SK-N-SH treated with all-trans-retinoic acid at 6 μM for 48 hours (cell line): ENCODE measurements at regions not wholly inside any gene's neighbourhood (a gene's known extent, or its start where the extent isn't known, plus 50 kb on each side); places are given as distances from the start of the nearest gene placed in this dataset.

Experiments used
- ATAC-seq: fragments of 200-7000 bp; cut with Tn5 transposase; 3 replicates; pipeline ENCODE4 v1.9.1; 2020; ENCODE audit warnings: mild to moderate bottlenecking, moderate library complexity
- ARNTL ChIP-seq: fragments of 450-650 bp; formaldehyde crosslinking; IDR thresholded peaks from 2 replicates; pipeline ENCODE4 v1.5.0; 2020; ENCODE audit warnings: low read depth, mild to moderate bottlenecking, moderate library complexity, borderline replicate concordance
- BACH2 ChIP-seq: fragments of 250-450 bp; sonication (Bioruptor Pico); IDR thresholded peaks from 2 replicates; pipeline ENCODE4 v1.9.0; 2021; ENCODE audit warnings: mild to moderate bottlenecking, borderline replicate concordance
- CSDC2 ChIP-seq: fragments of 250-450 bp; sonication (Bioruptor Pico); IDR thresholded peaks from 2 replicates; pipeline ENCODE4 v1.5.0; 2020; ENCODE audit warnings: mild to moderate bottlenecking, moderate library complexity
- ESRRG ChIP-seq: fragments of 250-450 bp; sonication (Bioruptor Pico); IDR thresholded peaks from 2 replicates; pipeline ENCODE4 v1.6.1; 2021; ENCODE audit warnings: mild to moderate bottlenecking
- GLIS3 ChIP-seq: fragments of 250-450 bp; sonication (Bioruptor Pico); IDR thresholded peaks from 2 replicates; pipeline ENCODE4 v1.5.0; 2020; ENCODE audit warnings: mild to moderate bottlenecking, moderate library complexity
- ISL1 ChIP-seq: fragments of 250-450 bp; sonication (Bioruptor Pico); IDR thresholded peaks from 2 replicates; pipeline ENCODE4 v2.1.2; 2022; ENCODE audit warnings: mild to moderate bottlenecking, moderate library complexity
- OSR1 ChIP-seq: fragments of 250-450 bp; sonication (Bioruptor Pico); IDR thresholded peaks from 2 replicates; pipeline ENCODE4 v1.8.0; 2022; ENCODE audit warnings: moderate library complexity, mild to moderate bottlenecking, inconsistent platforms
- PPARA ChIP-seq: fragments of 250-450 bp; sonication (Bioruptor Pico); IDR thresholded peaks from 2 replicates; pipeline ENCODE4 v1.5.0; 2020; ENCODE audit warnings: mild to moderate bottlenecking, borderline replicate concordance
- RARB ChIP-seq: fragments of 250-450 bp; sonication (Bioruptor Pico); IDR thresholded peaks from 2 replicates; pipeline ENCODE4 v1.8.0; 2021; ENCODE audit warnings: mild to moderate bottlenecking, moderate library complexity
- SNAI2 ChIP-seq: fragments of 250-450 bp; sonication (Bioruptor Pico); IDR thresholded peaks from 2 replicates; pipeline ENCODE4 v1.5.0; 2020; ENCODE audit warnings: mild to moderate bottlenecking, moderate library complexity
- TCF4 ChIP-seq: fragments of 250-450 bp; sonication (Bioruptor Pico); IDR thresholded peaks from 2 replicates; pipeline ENCODE4 v1.8.0; 2021; ENCODE audit warnings: mild to moderate bottlenecking, moderate library complexity, borderline replicate concordance
- TOX ChIP-seq: fragments of 250-450 bp; sonication (Bioruptor Pico); IDR thresholded peaks from 2 replicates; pipeline ENCODE4 v1.8.0; 2021; ENCODE audit warnings: mild to moderate bottlenecking, moderate library complexity, borderline replicate concordance
- ZC3H10 ChIP-seq: fragments of 250-450 bp; sonication (Bioruptor Pico); IDR thresholded peaks from 2 replicates; pipeline ENCODE4 v1.5.1; 2021; ENCODE audit warnings: mild to moderate bottlenecking, moderate library complexity
- ZFP3 ChIP-seq: fragments of 250-450 bp; sonication (Bioruptor Pico); IDR thresholded peaks from 2 replicates; pipeline ENCODE4 v1.5.0; 2020; ENCODE audit warnings: mild to moderate bottlenecking, moderate library complexity
- ZFP30 ChIP-seq: fragments of 450-650 bp; formaldehyde crosslinking; IDR thresholded peaks from 2 replicates; pipeline ENCODE4 v1.5.0; 2022; ENCODE audit warnings: mild to moderate bottlenecking, moderate library complexity
- ZNF8 ChIP-seq: fragments of 450-650 bp; formaldehyde crosslinking; IDR thresholded peaks from 2 replicates; pipeline ENCODE4 v1.5.0; 2020; ENCODE audit warnings: mild to moderate bottlenecking, moderate library complexity
- TF ChIP-seq, protein P1 (sequence below): fragments of 250-450 bp; sonication (Bioruptor Pico); IDR thresholded peaks from 2 replicates; pipeline ENCODE4 v1.5.0; 2020; ENCODE audit warnings: mild to moderate bottlenecking, moderate library complexity
- TF ChIP-seq, protein P2 (sequence below): fragments of 250-450 bp; sonication (Bioruptor Pico); IDR thresholded peaks from 2 replicates; pipeline ENCODE4 v1.8.0; 2021; ENCODE audit warnings: low read depth, mild to moderate bottlenecking, moderate library complexity, borderline replicate concordance
- TF ChIP-seq, protein P3 (sequence below): fragments of 250-450 bp; sonication (Bioruptor Pico); IDR thresholded peaks from 2 replicates; pipeline ENCODE4 v1.8.0; 2020; ENCODE audit warnings: mild to moderate bottlenecking, moderate library complexity, borderline replicate concordance
- TF ChIP-seq, protein P4 (sequence below): fragments of 250-450 bp; sonication (Bioruptor Pico); IDR thresholded peaks from 2 replicates; pipeline ENCODE4 v1.5.1; 2021; ENCODE audit warnings: mild to moderate bottlenecking, moderate library complexity

DNA sequence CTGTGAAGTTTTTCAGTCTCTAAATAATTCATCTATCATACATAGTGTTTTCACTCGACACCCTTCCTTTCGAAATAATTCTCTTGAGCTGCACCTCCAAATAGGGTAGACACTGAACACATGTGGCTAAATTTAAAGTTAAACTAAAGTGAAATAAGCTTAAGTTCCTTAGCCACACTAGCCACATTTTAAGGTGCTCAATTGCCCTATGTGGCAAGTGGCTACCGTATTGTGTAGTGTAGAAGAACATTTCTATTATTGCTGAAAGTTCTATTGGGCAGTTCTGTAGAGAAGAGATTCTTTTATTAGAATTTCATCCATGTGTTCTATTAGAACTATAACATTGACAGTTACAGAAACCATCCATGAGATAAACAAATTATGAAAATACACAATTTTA lies 107.0 kb upstream of the CTSO start (continued):
- TF ChIP-seq, protein P1, sequence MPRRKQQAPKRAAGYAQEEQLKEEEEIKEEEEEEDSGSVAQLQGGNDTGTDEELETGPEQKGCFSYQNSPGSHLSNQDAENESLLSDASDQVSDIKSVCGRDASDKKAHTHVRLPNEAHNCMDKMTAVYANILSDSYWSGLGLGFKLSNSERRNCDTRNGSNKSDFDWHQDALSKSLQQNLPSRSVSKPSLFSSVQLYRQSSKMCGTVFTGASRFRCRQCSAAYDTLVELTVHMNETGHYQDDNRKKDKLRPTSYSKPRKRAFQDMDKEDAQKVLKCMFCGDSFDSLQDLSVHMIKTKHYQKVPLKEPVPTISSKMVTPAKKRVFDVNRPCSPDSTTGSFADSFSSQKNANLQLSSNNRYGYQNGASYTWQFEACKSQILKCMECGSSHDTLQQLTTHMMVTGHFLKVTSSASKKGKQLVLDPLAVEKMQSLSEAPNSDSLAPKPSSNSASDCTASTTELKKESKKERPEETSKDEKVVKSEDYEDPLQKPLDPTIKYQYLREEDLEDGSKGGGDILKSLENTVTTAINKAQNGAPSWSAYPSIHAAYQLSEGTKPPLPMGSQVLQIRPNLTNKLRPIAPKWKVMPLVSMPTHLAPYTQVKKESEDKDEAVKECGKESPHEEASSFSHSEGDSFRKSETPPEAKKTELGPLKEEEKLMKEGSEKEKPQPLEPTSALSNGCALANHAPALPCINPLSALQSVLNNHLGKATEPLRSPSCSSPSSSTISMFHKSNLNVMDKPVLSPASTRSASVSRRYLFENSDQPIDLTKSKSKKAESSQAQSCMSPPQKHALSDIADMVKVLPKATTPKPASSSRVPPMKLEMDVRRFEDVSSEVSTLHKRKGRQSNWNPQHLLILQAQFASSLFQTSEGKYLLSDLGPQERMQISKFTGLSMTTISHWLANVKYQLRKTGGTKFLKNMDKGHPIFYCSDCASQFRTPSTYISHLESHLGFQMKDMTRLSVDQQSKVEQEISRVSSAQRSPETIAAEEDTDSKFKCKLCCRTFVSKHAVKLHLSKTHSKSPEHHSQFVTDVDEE (CRISPR knock-in tag) = no peak
- TF ChIP-seq ZFP30 (CRISPR knock-in tag) = no peak

DNA sequence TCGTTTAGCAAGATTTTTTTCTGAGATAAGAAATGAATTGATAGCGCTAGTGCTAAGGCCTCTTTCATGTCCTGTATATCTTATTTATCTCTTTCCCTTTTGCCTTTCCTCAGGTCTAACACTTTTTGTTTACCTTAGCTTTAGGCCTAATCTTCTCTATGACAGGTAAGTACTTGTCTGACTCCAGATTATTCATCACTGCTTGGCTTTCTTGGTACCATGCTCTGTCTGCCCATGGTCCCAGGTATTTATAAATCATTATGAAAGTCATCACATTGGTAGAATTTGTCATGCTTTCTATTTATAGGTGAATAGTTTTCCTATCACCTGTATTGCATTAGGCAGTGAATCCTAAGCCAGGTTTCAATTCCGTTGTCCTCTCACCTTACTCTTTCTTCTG lies 99.5 kb upstream of the CTSO start:
- no peak for ATAC-seq
- TF ChIP-seq ARNTL (CRISPR knock-in tag) = no peak
- TF ChIP-seq TOX (CRISPR knock-in tag) = no peak
- no peak for TF ChIP-seq ZC3H10 (CRISPR knock-in tag)
- TF ChIP-seq, protein P1 (CRISPR knock-in tag) = no peak
- no peak for TF ChIP-seq TCF4 (CRISPR knock-in tag)
- TF ChIP-seq, protein P2, sequence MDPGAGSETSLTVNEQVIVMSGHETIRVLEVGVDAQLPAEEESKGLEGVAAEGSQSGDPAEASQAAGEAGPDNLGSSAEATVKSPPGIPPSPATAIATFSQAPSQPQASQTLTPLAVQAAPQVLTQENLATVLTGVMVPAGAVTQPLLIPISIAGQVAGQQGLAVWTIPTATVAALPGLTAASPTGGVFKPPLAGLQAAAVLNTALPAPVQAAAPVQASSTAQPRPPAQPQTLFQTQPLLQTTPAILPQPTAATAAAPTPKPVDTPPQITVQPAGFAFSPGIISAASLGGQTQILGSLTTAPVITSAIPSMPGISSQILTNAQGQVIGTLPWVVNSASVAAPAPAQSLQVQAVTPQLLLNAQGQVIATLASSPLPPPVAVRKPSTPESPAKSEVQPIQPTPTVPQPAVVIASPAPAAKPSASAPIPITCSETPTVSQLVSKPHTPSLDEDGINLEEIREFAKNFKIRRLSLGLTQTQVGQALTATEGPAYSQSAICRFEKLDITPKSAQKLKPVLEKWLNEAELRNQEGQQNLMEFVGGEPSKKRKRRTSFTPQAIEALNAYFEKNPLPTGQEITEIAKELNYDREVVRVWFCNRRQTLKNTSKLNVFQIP = no peak
- TF ChIP-seq OSR1 (CRISPR knock-in tag) = no peak
- TF ChIP-seq ZFP3 (CRISPR knock-in tag) = no peak
- TF ChIP-seq ZFP30 (CRISPR knock-in tag) = no peak

DNA sequence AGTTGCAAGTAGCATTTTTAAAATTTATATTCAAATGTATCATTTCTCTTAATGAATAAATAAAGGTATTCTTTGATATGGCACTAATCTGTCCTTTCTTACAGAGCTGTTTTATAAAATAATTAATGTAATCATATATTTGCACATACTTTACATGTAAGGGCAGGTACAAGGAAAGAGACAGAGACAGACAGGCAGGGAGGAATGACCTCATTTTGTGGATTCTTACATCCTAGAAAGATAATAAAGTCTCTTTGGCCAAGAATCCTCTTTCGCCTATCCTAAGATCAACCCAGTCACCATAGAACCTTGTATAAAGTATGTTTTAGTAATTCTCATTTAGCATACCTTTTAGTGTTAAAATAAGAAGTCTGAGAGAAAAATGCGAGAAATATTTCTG lies 98.5 kb upstream of the CTSO start:
- no peak for TF ChIP-seq ZNF8
- no peak for TF ChIP-seq CSDC2 (CRISPR knock-in tag)
- TF ChIP-seq TCF4 (CRISPR knock-in tag) = no peak
- TF ChIP-seq, protein P2 = no peak
- TF ChIP-seq PPARA (CRISPR knock-in tag) = no peak
- TF ChIP-seq, protein P3, sequence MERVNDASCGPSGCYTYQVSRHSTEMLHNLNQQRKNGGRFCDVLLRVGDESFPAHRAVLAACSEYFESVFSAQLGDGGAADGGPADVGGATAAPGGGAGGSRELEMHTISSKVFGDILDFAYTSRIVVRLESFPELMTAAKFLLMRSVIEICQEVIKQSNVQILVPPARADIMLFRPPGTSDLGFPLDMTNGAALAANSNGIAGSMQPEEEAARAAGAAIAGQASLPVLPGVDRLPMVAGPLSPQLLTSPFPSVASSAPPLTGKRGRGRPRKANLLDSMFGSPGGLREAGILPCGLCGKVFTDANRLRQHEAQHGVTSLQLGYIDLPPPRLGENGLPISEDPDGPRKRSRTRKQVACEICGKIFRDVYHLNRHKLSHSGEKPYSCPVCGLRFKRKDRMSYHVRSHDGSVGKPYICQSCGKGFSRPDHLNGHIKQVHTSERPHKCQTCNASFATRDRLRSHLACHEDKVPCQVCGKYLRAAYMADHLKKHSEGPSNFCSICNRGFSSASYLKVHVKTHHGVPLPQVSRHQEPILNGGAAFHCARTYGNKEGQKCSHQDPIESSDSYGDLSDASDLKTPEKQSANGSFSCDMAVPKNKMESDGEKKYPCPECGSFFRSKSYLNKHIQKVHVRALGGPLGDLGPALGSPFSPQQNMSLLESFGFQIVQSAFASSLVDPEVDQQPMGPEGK (CRISPR knock-in tag) = no peak
- TF ChIP-seq, protein P4, sequence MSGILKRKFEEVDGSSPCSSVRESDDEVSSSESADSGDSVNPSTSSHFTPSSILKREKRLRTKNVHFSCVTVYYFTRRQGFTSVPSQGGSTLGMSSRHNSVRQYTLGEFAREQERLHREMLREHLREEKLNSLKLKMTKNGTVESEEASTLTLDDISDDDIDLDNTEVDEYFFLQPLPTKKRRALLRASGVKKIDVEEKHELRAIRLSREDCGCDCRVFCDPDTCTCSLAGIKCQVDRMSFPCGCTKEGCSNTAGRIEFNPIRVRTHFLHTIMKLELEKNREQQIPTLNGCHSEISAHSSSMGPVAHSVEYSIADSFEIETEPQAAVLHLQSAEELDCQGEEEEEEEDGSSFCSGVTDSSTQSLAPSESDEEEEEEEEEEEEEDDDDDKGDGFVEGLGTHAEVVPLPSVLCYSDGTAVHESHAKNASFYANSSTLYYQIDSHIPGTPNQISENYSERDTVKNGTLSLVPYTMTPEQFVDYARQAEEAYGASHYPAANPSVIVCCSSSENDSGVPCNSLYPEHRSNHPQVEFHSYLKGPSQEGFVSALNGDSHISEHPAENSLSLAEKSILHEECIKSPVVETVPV (CRISPR knock-in tag) = no peak
- no peak for TF ChIP-seq BACH2 (CRISPR knock-in tag)
- no peak for TF ChIP-seq ARNTL (CRISPR knock-in tag)
- no peak for TF ChIP-seq ZFP3 (CRISPR knock-in tag)
- TF ChIP-seq TOX (CRISPR knock-in tag) = no peak
- TF ChIP-seq ZC3H10 (CRISPR knock-in tag) = no peak
- no peak for TF ChIP-seq RARB (CRISPR knock-in tag)
- TF ChIP-seq, protein P1 (CRISPR knock-in tag) = no peak
- no peak for TF ChIP-seq GLIS3 (CRISPR knock-in tag)
- no peak for TF ChIP-seq ESRRG (CRISPR knock-in tag)
- TF ChIP-seq ISL1 (CRISPR knock-in tag) = no peak
- no peak for TF ChIP-seq SNAI2 (CRISPR knock-in tag)
- no peak for TF ChIP-seq ZFP30 (CRISPR knock-in tag)
- no peak for TF ChIP-seq OSR1 (CRISPR knock-in tag)
- no peak for ATAC-seq
